NCI-H345 treated with DMSO at 0.1 percent for 48 hours (cell line): ENCODE measurements at regions not wholly inside any gene's neighbourhood (a gene's known extent, or its start where the extent isn't known, plus 50 kb on each side); places are given as distances from the start of the nearest gene placed in this dataset.
"Not testable (repeated sequence)": the region's sequence is repeated elsewhere in the genome, so short reads cannot be mapped to it uniquely, and the experiment has no call there.

ENCODE experiments used
- DNase-seq: peaks from one replicate; lab custom pipeline; 2025; ENCODE audit not compliant: unreplicated experiment; lab: John Stamatoyannopoulos, UW

DNA sequence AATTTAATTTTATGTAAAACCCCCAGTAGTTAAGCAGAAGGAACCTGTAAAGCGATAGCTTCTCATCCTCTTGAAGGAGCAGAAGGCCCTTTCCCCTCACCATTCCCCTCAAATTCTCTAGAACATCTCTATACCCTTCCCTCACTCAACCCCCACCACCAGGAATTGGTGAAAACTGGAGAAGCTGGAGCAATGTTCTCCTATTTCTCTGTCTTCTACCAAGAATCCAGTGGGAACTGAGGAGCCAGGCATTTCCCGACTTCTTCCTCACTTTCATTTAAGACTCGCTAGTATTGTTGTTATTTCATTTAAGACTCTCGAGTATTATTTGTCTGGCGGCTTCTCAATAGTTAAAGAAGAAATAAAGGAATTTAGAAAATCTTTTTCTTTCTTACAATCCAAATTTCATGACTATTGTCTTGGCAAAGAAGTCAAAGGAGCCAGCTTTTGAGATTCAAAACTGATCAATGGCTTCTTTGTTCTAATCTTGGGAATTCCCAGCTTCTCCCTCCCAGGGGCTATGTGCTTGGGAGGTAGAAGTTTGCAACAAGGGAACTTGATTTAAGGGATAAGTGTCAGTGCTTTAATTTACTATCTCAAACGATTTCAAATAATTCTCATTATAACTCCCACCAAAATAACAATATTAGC, 253.3 kb upstream of the ADGRL2 start:
- no peak for DNase-seq

DNA sequence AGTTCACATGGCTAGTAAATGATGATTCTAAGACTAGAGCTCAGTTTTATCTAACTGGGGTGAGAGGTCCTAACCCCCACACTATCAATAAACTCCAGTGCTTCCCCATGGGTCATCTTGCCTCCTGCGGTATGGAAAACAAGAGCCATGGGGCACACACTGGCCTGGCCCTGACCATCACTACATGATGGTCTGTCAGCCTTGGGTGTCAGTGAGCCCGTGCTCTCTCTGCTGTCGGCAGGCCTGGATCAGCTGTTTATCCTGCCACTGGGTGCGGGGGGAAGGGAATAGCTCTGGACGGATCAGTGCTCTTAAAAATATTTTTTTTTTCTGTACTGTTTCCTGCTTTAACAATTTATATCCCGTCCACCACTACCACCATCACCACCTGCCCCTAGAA, 255.0 kb upstream of the ADGRL2 start:
- no peak for DNase-seq

DNA sequence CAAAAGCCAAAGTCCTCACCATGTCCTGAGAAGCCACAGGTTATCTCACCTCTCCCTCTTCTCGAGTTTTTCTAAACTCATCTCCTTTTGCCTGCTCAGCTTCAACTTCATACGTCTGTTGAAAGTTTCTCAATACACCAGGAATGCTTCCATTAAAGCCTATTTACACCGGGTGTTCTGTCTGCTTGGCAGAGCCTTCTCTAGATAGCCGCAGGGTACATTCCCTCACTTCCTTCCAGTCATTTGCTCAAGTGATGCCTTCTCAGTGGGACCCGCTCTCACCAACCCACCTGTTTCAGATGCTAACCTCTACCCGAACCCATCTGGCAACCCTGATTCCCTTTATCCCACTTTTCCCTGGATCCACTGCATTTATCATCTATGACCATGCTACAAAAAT, 257.0 kb upstream of the ADGRL2 start:
- DNase-seq = no peak

DNA sequence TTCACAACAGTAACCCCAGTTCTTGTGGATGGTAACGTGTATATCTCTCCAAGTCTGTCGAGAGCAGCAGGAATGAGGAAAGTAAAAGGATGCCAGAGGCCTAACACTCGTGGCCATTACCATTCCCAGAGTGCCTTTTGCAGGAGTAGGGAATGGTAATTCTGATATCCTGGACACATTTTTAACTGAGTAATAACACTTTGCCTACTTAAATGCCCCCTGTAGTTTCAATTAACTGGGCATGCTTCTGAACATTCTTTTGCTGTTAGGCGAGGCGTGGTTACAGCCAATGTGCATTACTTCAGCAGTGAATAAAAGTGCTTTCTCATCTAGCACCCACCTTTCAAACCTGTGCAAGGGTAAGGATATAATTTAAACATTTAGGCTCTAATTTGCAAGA, 258.5 kb upstream of the ADGRL2 start:
- DNase-seq = no peak

DNA sequence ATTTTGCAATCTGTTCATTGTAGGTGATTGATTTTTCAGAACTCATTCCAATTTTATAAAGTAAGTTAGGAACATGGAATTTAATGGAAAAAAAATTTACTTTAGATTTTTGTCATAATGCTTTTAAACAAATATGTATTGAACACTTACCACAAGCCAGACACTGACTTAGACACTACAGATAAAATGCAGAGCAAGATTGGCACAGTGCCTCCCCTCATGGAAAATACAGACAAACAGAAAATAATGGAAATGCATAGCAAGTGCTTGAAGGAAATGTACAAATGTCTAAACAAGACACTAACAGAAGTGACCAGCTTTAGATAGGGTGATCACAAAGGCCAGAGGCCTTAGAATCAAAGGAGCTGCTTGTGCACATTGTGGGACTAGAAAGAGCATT, 260.5 kb upstream of the ADGRL2 start:
- no peak for DNase-seq

DNA sequence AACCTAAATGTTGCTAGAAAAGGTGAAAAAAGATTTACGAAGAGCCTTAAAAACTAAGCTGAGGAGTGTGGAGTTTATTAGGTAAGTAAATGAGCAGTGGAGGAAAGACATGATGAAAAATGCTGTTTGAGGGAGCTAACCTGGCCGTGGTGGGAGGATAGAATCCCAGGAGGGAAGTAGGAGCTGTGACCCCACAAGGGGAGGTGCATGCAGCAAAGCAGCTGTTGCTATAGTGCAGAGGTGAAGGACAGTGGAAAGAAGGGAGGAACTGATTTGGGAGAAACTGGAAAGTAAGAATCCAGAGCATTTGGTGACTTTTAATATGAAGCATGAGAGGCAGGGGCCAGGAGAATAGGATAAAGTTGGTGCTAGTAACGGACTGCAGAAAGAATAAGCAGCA, 271.7 kb upstream of the ADGRL2 start:
- DNase-seq = no peak

DNA sequence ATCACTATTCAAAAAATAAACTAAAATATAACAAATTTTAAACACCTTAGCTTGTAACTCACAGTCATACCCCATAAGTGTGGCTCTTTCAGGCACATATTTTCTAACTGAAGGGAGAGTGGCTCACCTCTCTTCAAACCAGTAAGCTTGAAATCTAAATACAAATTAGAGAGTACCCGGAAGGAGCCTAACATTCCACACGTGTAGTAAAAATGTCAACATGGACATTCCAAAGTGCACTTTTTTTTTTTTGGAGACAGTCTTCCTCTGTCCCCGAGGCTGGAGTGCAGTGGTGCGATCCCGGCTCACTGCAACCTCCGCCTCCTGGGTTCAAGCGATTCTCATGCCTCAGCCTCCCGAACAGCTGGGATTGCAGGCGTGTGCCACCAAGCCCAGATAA, 275.6 kb upstream of the ADGRL2 start:
- DNase-seq = no peak

DNA sequence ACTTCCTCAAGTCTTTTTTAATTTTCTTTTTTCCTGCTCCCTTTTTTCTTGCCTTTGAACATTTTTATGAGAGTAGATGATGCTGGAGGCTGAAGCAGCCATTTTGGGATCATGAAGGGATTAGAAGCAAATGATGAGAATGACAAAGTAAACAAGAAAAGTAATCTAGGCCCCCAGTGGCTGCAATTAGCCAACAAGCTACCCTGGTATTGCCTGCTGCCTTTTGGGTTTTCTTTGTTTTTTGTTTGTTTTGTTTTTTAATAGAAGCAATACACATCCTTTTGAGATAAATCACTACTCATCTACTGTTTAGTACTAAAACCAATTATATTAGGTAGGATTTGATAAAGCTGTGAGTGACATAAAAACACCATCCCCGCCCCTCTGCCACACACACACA, 280.7 kb upstream of the ADGRL2 start:
- no peak for DNase-seq

DNA sequence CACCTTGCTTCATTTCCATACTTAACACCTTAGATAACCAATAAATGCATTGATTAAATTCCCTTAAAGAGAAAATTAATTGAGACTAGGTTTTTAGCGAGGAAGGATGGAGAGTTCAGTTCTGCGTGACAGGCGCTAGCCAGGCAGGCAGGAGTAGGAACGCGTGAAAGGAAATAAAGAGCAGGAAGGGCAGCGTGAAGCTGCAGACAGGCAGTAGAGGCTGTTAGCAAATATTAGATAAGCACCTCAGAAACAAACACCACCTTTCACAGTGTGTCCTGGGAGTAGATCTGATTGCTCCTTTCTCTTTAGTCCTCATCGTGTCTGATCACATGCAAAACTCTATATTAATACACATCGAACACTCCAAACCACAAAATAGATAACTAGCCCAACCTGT, 282.7 kb upstream of the ADGRL2 start:
- no peak for DNase-seq

DNA sequence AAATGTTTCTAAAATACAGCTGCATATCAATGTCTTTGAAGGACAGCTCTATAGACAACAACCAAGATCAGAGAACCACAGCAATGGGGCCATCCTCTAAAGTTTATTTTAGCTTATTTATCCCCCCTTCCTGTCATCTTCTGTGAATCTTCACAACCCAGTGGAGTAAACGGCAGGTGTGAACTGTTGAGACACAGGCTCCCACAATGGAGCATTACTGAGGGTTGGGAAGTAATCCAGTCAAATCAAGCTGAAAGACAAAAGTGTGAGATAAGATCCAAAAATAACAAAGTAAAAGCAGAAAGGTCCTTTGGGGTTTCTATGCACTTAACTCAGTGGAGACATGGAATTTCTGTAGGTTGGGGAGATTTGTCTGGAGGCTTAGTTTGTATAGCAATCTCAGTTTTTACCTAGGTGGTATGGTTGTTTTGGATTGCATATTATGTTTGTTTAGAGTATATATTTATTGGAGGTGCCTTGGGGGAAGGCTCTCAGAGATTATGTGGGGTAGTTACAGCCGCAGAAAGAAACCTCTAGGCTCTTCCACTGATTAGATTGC, 286.9 kb upstream of the ADGRL2 start:
- no peak for DNase-seq

DNA sequence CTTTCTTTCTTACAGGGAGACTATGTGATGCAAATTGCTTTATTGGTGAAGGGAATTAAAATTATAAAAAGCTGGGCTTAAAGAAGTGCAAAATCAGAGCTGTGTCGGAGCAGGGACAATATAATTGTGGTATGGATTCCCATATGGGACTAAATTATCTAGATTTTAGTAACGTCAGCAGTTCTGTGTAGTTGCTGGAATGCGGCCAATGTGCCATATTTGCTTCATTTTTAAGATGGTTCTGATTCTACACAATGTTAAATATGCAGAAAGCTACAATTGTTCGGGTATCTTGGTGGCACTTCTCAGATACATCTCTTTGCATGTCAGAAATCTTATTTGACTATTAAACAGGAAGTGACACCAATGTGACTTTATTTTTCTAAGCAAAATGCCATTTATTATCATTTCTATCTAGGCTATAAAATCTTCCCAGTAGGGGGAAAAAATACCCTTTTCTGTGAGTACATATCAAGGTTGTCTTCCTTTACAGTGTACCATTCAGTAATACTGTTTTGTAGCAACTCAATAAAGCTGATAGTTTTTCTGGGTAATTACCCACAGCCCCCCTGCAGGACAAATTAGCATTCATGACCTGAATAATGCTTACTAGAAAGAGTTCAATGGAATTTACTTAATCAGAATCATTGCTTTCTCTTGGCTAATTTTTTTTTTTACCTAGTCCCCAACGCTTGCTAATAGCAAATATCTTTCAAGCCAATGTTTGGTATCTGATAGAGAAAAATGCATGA, 288.3 kb upstream of the ADGRL2 start:
- DNase-seq = no peak

DNA sequence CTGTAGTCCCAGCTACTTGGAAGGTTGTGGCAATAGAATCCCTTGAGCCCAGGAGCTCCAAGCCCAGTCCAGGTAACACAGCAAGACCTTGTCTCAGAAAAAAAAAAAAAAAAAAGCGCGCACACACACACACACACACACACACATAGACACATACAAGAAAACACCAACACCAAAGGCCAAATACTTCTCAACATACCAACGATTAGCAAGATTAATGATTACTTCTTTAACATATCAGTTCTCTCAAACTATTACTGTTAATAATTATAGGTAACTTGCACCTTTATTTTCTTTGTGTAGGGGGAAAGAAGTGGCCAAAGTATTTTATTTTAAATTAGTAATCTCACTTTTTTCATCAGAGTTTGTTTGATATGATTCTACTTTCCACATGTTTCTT, 289.5 kb upstream of the ADGRL2 start:
- no peak for DNase-seq

DNA sequence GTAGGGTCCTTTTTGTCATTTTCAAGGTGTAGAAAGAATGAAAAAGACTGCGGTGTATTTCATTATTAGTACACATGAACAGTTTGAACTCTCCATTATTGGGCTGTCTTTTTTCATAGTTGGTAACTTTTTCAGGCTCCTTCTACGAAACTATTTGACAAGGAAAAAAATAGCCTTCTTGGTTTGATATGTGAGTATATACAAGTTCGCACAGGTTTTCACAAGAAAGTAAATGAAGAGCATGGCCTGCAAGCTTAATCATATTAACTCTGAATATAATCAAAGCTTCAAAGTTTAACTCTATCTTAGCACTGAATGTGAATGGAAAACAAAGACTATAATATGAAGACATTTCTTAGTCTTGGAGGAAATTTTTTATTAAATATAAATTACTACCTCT, 290.0 kb upstream of the ADGRL2 start:
- no peak for DNase-seq

DNA sequence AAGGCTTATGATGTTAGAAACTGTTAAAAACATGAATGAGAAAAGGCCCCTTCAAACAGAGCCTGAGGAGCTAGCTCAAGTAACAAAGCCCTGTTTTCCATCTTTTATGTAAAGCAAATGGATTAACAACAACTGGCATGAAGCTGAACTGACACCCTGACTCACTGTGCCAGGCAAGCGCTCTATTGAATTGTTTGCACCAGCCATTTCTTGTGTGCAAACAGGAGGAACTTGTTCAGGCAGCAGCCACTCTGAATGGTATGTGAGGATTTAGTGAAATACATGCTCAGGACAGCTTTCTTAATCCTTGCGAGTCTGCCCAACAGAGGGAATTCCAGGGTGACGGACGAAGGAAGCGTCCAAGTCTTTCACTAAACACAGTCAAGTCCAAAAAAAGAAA, 291.1 kb upstream of the ADGRL2 start:
- DNase-seq = no peak

DNA sequence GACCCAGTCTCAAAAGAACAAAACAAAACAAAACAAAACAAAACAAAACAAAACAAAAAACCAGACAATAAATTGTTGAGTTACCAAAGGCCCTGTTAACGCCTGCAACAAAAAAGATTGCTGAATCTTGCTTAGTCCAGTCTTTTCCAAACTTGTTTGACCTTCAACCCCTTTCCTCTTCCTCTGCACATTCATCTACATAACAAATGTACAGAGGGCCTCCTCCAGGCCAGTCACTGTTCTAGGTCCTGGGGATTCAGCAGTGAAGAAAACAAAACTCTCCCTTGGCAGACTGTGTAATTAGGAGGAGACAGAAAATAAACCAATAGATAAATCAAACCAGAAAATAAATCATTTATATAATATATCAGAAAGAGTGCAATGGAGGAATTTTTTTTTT, 294.0 kb upstream of the ADGRL2 start:
- no peak for DNase-seq

DNA sequence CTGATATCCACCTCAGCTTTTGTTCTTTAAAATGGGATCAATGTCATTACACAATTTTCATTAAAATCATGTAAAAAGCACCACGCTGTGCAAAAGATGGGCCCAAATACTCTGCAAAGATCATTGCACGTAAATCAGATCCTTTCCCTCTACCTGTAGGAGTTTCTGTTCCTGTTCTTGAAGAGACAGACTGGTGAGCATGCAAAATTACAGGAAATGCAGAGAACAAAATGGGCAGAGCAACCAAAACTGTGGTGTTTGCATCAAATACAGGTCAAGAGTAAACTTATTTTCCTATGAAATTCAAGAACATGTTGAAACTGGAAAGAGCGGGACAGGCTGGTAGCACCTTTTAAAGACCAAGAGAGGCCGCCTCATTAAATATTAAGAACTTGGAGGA, 294.9 kb upstream of the ADGRL2 start:
- DNase-seq = no peak

DNA sequence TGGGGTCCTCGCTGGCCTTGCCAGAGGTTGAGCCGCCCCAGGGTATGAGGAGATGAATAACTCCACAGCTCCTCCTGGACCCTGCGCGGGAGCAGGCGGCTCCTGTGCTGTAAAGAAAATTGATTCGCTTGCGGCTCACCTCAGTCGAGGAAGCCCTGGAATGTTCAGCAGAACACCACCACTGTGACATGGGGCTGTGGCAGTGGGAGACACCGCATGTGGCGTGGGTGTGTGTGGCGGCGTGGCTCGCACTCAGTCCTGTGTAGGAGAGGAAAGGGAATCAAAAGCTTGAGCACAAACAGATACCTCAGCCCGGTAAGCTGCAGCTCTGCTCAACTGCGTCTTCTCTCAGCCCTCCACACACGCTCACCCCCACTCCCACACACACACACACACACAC, 295.9 kb upstream of the ADGRL2 start:
- DNase-seq = not testable (repeated sequence)

DNA sequence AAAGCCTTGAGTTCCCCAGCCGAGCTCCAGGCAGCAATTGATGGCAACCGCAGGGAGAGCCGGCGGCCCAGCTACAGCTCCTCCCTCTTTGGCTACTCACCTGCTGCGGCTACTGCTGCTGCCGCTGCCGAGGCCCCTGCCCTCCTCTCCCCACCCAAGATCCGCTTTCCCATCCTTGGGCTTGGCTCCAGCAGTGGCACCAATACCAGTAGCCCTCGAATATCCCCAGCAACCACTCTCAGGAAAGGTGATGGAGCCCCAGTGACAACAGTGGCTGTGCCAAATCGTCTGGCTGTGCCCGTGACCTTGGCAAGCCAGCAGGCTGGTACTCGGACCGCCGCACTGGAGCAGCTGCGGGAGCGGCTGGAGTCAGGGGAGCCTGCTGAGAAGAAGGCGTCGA, 298.0 kb upstream of the ADGRL2 start:
- DNase-seq = not testable (repeated sequence)

DNA sequence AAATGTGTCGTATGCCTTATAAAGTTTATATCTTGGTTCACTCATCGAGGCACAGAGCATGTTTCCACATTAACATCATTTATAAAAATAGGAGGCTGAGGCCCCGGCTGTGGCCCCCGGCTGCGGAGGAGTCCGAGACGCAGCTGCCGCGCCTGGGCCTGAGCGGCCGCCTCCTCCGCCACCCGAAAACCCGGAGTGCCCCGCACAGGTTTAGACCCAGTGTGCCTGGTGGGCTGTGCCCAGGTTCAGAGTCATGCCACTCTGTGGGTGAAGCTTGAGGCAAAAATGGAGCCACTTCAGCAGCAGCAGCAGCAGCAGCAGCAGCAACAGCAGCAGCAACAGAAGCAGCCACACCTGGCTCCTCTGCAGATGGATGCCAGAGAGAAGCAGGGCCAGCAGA, 299.2 kb upstream of the ADGRL2 start:
- DNase-seq = not testable (repeated sequence)

DNA sequence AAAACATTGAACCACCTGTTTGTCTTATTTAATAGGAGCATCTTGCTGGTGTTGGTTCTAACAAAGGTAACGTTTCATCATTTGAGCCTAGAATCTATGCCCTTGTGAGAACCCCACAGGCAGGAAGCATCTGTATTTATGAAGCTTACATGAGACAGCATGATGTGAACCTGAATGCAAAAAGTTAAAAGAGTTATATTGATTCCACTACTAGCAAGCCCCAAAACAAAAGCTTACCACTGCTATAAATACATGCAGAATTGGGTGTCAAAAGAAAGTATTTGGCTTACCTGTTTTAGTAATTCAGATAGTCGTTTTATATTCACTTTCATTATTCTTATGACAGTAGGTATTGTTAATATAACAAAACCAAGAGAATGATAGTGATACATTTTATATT, 301.2 kb upstream of the ADGRL2 start:
- DNase-seq = no peak

DNA sequence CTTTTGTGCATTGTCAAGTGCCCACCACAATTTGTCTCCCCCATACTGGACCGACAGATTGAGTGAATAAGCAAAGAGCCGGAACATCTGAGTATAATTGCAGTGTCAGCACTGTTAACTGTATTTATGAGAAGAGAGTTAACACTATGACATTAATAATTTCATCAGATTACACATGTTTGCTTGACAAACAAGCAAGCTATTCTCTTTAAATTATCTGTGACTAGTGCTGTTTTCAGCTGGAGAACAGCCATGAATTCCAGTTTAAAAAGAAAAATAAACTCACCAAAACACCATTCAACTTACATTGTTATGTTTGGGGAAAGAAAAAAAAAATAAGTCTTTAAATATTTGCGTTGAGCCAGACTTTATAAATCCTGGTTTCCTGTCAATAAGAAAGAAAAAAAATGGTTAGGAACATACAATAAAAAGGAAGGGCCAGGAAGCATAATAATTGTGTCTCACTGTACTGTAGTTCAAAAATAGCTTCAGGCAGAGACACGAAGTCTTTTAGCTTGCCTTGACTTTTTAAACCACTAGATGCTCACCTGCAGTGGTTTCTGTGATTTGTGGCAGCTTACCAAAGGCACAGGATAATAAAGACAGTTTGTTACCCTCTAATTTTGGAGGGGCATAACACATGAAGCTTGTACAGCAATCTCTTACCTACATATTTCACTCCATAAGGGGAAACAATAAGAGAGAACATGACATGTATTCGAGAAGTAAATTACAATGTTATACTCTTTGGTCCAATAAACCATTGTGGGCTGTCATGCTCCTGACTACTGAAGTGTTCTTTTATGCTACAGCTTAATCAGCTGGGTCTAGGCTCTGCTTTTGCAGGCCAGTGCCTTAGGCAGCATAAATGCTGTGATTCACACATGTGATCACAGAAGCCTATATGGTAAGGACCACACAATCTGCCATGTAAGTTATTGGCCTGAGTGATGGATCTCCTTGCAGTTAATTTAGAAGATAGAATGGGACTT, 302.0 kb upstream of the ADGRL2 start:
- peak; percentile 85 for DNase-seq
